WTC11 (cell line): ENCODE measurements at regions not wholly inside any gene's neighbourhood (a gene's known extent, or its start where the extent isn't known, plus 50 kb on each side); places are given as distances from the start of the nearest gene placed in this dataset.

ENCODE experiments used
- ATAC-seq: fragments of 200-7000 bp; cut with Tn5 transposase; 2 replicates; pipeline ENCODE4 v1.10.0; 2021; ENCODE audit warnings: mild to moderate bottlenecking, moderate library complexity
- CTCF ChIA-PET: fragments of 300-600 bp; sonication (Branson Sonifier 250); formaldehyde crosslinking; loops from one replicate; lab custom pipeline; 2021; ENCODE audit warnings: antibody characterized with exemption; lab: Charles Lee
- POLR2A ChIA-PET: fragments of 350-600 bp; sonication (Branson Sonifier 250); formaldehyde crosslinking; loops from one replicate; lab custom pipeline; 2021; ENCODE audit warnings: antibody characterized with exemption; lab: Charles Lee
- DNase-seq: peaks from one replicate; pipeline ENCODE4 v3.0.0; 2021; ENCODE audit warnings: low spot score
- H3K27ac Mint-ChIP-seq: 2 replicates; pipeline ENCODE4 v1.8.0; 2021; ENCODE audit warnings: mixed read lengths
- H3K27me3 Mint-ChIP-seq: 2 replicates; pipeline ENCODE4 v1.8.0; 2021; ENCODE audit warnings: low read depth, mild to moderate bottlenecking, moderate library complexity, mixed read lengths
- H3K36me3 Mint-ChIP-seq: 2 replicates; pipeline ENCODE4 v1.8.0; 2021; ENCODE audit warnings: mixed read lengths
- H3K4me1 Mint-ChIP-seq: 2 replicates; pipeline ENCODE4 v1.8.0; 2022; ENCODE audit warnings: mixed read lengths
- H3K4me3 Mint-ChIP-seq: 2 replicates; pipeline ENCODE4 v1.8.0; 2021; ENCODE audit warnings: mild to moderate bottlenecking, moderate library complexity, mixed read lengths
- H3K9me3 Mint-ChIP-seq: 2 replicates; pipeline ENCODE4 v1.8.0; 2021; ENCODE audit warnings: mixed read lengths
- CREM ChIP-seq: sonication (generic); formaldehyde crosslinking; IDR thresholded peaks from 2 replicates; pipeline ENCODE4 v1.8.1; 2022; ENCODE audit warnings: mild to moderate bottlenecking, missing genetic modification reagents, moderate library complexity
- ELF4 ChIP-seq: sonication (generic); formaldehyde crosslinking; IDR thresholded peaks from 2 replicates; pipeline ENCODE4 v1.8.1; 2022; ENCODE audit warnings: low read depth, mild to moderate bottlenecking, moderate library complexity, missing genetic modification reagents
- GTF2I ChIP-seq: fragments of 250-450 bp; sonication (Bioruptor Pico); conservative IDR thresholded peaks from 2 replicates; pipeline ENCODE4 v1.4.0; 2021; ENCODE audit warnings: mild to moderate bottlenecking
- MXD4 ChIP-seq: fragments of 250-450 bp; sonication (Bioruptor Pico); IDR thresholded peaks from 2 replicates; pipeline ENCODE4 v1.8.0; 2021; ENCODE audit warnings: mild to moderate bottlenecking, moderate library complexity, borderline replicate concordance
- NFATC4 ChIP-seq: fragments of 250-450 bp; sonication (Bioruptor Pico); IDR thresholded peaks from 2 replicates; pipeline ENCODE4 v1.9.0; 2021; ENCODE audit warnings: mild to moderate bottlenecking
- NR2C2 ChIP-seq: sonication (generic); formaldehyde crosslinking; IDR thresholded peaks from 2 replicates; pipeline ENCODE4 v1.8.0; 2022; ENCODE audit warnings: mild to moderate bottlenecking, missing genetic modification reagents
- PRRX2 ChIP-seq: fragments of 250-450 bp; sonication (Bioruptor Pico); IDR thresholded peaks from 2 replicates; pipeline ENCODE4 v1.8.0; 2021; ENCODE audit warnings: mild to moderate bottlenecking
- RELA ChIP-seq: sonication (generic); formaldehyde crosslinking; IDR thresholded peaks from 2 replicates; pipeline ENCODE4 v1.8.1; 2022; ENCODE audit warnings: missing genetic modification reagents, mild to moderate bottlenecking, borderline replicate concordance
- SMAD3 ChIP-seq: sonication (generic); formaldehyde crosslinking; IDR thresholded peaks from 2 replicates; pipeline ENCODE4 v1.8.0; 2022; ENCODE audit warnings: missing genetic modification reagents, mild to moderate bottlenecking, borderline replicate concordance
- ZNF138 ChIP-seq: sonication (generic); formaldehyde crosslinking; conservative IDR thresholded peaks from 2 replicates; pipeline ENCODE4 v1.8.1; 2022; ENCODE audit warnings: mild to moderate bottlenecking, moderate library complexity, missing genetic modification reagents
- ZNF416 ChIP-seq: fragments of 250-450 bp; sonication (Bioruptor Pico); IDR thresholded peaks from 2 replicates; pipeline ENCODE4 v1.9.0; 2021; ENCODE audit warnings: mild to moderate bottlenecking, inconsistent platforms
- TF ChIP-seq, protein P1 (sequence below): fragments of 250-450 bp; sonication (Bioruptor Pico); IDR thresholded peaks from 2 replicates; pipeline ENCODE4 v1.9.0; 2021; ENCODE audit warnings: moderate library complexity, mild to moderate bottlenecking, inconsistent platforms, borderline replicate concordance
- TF ChIP-seq, protein P2 (sequence below): sonication (generic); formaldehyde crosslinking; conservative IDR thresholded peaks from 2 replicates; pipeline ENCODE4 v1.8.1; 2023; ENCODE audit warnings: mild to moderate bottlenecking, low read depth, missing genetic modification reagents, moderate library complexity
- TF ChIP-seq, protein P3 (sequence below): sonication (generic); formaldehyde crosslinking; IDR thresholded peaks from 2 replicates; pipeline ENCODE4 v1.8.1; 2022; ENCODE audit warnings: mild to moderate bottlenecking, missing genetic modification reagents, moderate library complexity, borderline replicate concordance
- TF ChIP-seq, protein P4 (sequence below): sonication (generic); formaldehyde crosslinking; IDR thresholded peaks from 2 replicates; pipeline ENCODE4 v1.8.1; 2022; ENCODE audit warnings: mild to moderate bottlenecking, moderate library complexity, missing genetic modification reagents

DNA sequence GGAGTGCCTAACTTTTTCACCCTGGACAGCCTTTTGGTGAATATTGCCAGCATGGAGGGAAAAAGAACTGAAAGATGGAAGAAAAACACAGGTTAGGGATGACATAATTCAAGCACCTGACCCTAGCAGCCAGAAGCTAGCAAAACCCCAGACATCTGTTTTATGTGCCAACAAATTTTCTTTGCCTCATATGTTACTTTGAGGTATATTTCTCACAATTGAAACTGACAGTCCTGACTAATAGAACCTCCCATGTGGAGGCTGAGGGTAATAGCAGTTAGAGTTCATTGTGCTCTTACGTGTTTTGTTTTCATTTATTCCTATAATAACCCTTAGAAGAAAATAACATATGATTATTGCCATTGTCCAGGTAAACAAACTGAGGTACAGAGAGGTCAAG lies 71.5 kb upstream of the SLC25A26 start (continued):
- TF ChIP-seq ZNF138 (CRISPR knock-in tag), result no peak
- TF ChIP-seq MXD4 (CRISPR knock-in tag), result no peak
- TF ChIP-seq SMAD3 (CRISPR knock-in tag), result no peak
- TF ChIP-seq, protein P1, sequence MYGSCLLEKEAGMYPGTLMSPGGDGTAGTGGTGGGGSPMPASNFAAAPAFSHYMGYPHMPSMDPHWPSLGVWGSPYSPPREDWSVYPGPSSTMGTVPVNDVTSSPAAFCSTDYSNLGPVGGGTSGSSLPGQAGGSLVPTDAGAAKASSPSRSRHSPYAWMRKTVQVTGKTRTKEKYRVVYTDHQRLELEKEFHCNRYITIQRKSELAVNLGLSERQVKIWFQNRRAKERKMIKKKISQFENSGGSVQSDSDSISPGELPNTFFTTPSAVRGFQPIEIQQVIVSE, result no peak
- no peak for TF ChIP-seq RELA (CRISPR knock-in tag)
- no peak for TF ChIP-seq CREM
- no peak for TF ChIP-seq ZNF416 (CRISPR knock-in tag)

DNA sequence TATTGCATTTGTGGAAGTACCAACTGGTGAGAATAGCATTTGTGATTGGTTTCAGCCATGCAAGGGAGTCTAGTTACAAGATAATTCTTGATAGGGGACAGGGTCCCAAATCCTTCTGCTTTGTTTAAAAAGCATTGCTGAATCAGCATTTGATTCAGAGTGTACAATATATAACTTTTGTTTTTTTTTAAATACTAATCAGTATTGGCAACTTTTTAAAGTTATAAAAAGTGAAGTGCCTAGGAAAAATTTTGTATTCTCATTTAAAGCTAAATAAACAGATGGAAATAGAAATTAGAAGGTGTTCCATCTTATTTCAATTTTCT lies 75.4 kb upstream of the SLC25A26 start:
- no peak for ATAC-seq
- H3K4me3 Mint-ChIP-seq, result no peak overlapping the region
- POLR2A ChIA-PET, result no interaction called here
- no peaks in the 10 kb centered on the region for H3K36me3 Mint-ChIP-seq
- CTCF ChIA-PET, result no interaction called here
- H3K27me3 Mint-ChIP-seq, result no peaks in the 10 kb centered on the region
- H3K27ac Mint-ChIP-seq, result no peak overlapping the region
- H3K4me1 Mint-ChIP-seq, result no peaks in the 10 kb centered on the region
- TF ChIP-seq, protein P2, sequence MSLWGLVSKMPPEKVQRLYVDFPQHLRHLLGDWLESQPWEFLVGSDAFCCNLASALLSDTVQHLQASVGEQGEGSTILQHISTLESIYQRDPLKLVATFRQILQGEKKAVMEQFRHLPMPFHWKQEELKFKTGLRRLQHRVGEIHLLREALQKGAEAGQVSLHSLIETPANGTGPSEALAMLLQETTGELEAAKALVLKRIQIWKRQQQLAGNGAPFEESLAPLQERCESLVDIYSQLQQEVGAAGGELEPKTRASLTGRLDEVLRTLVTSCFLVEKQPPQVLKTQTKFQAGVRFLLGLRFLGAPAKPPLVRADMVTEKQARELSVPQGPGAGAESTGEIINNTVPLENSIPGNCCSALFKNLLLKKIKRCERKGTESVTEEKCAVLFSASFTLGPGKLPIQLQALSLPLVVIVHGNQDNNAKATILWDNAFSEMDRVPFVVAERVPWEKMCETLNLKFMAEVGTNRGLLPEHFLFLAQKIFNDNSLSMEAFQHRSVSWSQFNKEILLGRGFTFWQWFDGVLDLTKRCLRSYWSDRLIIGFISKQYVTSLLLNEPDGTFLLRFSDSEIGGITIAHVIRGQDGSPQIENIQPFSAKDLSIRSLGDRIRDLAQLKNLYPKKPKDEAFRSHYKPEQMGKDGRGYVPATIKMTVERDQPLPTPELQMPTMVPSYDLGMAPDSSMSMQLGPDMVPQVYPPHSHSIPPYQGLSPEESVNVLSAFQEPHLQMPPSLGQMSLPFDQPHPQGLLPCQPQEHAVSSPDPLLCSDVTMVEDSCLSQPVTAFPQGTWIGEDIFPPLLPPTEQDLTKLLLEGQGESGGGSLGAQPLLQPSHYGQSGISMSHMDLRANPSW (CRISPR knock-in tag), result no peak
- TF ChIP-seq, protein P3, sequence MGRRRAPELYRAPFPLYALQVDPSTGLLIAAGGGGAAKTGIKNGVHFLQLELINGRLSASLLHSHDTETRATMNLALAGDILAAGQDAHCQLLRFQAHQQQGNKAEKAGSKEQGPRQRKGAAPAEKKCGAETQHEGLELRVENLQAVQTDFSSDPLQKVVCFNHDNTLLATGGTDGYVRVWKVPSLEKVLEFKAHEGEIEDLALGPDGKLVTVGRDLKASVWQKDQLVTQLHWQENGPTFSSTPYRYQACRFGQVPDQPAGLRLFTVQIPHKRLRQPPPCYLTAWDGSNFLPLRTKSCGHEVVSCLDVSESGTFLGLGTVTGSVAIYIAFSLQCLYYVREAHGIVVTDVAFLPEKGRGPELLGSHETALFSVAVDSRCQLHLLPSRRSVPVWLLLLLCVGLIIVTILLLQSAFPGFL (CRISPR knock-in tag), result no peak
- no peak for TF ChIP-seq NFATC4 (CRISPR knock-in tag)
- no peak for TF ChIP-seq NR2C2 (CRISPR knock-in tag)
- DNase-seq, result no peak
- peaks cover 4% of the 10 kb centered on the region; the same call in 1 of the 2 replicates for H3K9me3 Mint-ChIP-seq

DNA sequence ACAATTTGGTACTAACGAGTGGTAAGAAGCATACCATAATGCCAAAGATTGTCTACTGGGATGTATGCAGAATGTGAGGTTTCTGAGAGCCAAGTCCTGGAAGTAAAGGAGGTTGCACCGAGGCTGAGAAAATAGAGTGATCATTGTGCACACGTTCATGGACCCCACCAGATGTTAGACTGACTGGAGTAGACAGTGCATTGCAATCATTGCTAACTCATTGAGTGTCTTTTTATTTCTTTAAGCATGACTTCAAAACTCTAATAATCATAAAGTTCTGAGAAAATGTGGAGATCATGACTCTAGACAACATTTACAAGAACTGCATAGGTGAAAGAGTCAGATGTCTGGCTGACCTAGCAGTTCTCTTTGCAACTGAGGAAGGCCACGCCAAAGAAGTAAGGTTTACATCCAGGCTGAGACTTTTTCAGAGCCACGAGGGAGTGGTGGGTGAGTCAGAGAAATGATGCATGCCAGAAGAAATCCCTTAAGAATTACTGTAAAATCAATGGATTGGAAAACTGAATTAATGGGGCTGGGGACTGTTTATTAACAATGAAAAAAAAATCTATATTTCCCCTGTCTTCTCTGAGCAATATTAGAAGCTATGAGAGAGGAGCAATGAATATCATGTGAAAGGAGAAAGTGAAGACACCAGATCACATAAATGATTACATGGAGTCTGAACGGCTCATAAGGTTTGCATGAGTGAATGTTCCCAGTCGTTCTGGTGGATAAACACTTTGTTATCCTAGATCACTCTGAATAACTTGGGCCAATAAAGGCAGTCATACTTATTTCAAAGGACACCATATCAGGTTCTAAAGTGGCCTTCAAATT lies 76.0 kb upstream of the SLC25A26 start:
- no peaks in the 10 kb centered on the region for H3K36me3 Mint-ChIP-seq
- DNase-seq (no peak), ATAC-seq (no peak)
- TF ChIP-seq GTF2I (CRISPR knock-in tag) (no peak), PRRX2 (CRISPR knock-in tag) (no peak)
- H3K4me1 Mint-ChIP-seq, result no peaks in the 10 kb centered on the region
- H3K4me3 Mint-ChIP-seq, result no peak overlapping the region
- ChIA-PET POLR2A (no interaction called here), CTCF (no interaction called here)
- H3K9me3 Mint-ChIP-seq, result peaks cover 4% of the 10 kb centered on the region; the same call in 1 of the 2 replicates
- H3K27ac Mint-ChIP-seq, result no peak overlapping the region
- no peaks in the 10 kb centered on the region for H3K27me3 Mint-ChIP-seq

DNA sequence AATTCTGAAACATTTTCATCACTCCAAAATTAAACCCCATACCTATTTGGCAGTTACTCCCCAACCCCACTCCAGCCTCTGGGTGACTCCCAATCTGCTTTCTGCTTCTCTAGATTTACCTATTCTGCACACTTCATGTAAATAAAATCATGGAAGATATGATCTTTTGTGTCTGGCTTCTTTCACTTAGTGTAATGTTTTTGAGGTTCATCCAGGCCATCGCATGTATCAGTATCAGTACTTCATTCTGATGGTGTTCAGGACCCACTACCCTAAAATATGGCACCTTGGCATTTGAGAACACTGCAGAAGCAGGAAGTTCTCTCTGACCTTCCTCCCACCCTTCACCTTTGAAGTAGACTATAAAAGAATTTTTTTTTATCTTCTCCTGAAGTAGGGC lies 78.7 kb upstream of the SLC25A26 start:
- no peak for DNase-seq
- H3K36me3 Mint-ChIP-seq, result peaks cover 10% of the 10 kb centered on the region; the same call in 1 of the 2 replicates
- no peak for TF ChIP-seq ELF4
- TF ChIP-seq, protein P4, sequence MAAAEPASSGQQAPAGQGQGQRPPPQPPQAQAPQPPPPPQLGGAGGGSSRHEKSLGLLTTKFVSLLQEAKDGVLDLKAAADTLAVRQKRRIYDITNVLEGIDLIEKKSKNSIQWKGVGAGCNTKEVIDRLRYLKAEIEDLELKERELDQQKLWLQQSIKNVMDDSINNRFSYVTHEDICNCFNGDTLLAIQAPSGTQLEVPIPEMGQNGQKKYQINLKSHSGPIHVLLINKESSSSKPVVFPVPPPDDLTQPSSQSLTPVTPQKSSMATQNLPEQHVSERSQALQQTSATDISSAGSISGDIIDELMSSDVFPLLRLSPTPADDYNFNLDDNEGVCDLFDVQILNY (CRISPR knock-in tag), result no peak
- ChIA-PET POLR2A (no interaction called here), CTCF (interaction anchor here (1.5 kb wide), 1 partner anchor 105 kb away, joined by 3 read pairs; no protein-coding TSS in a partner anchor)
- H3K4me3 Mint-ChIP-seq, result no peak overlapping the region
- H3K27me3 Mint-ChIP-seq, result peaks cover 3% of the 10 kb centered on the region; the same call in 1 of the 2 replicates
- peaks cover 18% of the 10 kb centered on the region for H3K9me3 Mint-ChIP-seq
- no peak overlapping the region for H3K27ac Mint-ChIP-seq
- no peak for ATAC-seq
- peaks cover 9% of the 10 kb centered on the region for H3K4me1 Mint-ChIP-seq
